DMS153 treated with DMSO at 0.1 percent for 48 hours (cell line): ENCODE measurements at regions not wholly inside any gene's neighbourhood (a gene's known extent, or its start where the extent isn't known, plus 50 kb on each side); places are given as distances from the start of the nearest gene placed in this dataset.

ENCODE experiments used
- DNase-seq: peaks from one replicate; lab custom pipeline; 2025; ENCODE audit not compliant: unreplicated experiment; lab: John Stamatoyannopoulos, UW

- DNase-seq = no peak
These were observed 289.2 kb downstream of the ZSWIM6 start for GRCh38 chr5:61621202-61621650.

GRCh38 chr5:61622156-61622555 lies 290.1 kb downstream of the ZSWIM6 start:
- DNase-seq = no peak

- no peak for DNase-seq
These were observed 291.5 kb downstream of the ZSWIM6 start for GRCh38 chr5:61623401-61624069.

- DNase-seq = no peak
These were observed 292.6 kb downstream of the ZSWIM6 start for GRCh38 chr5:61624553-61625136.

GRCh38 chr5:61625137-61625561 lies 293.1 kb downstream of the ZSWIM6 start:
- no peak for DNase-seq

GRCh38 chr5:61625681-61626621 lies 293.9 kb downstream of the ZSWIM6 start:
- no peak for DNase-seq

- DNase-seq = no peak
These were observed 294.7 kb downstream of the ZSWIM6 start for GRCh38 chr5:61626639-61627282.

GRCh38 chr5:61627531-61627930 lies 295.5 kb downstream of the ZSWIM6 start:
- no peak for DNase-seq

- DNase-seq = no peak
These were observed 298.9 kb downstream of the ZSWIM6 start for GRCh38 chr5:61630908-61631307.

GRCh38 chr5:61631438-61631941 lies 299.4 kb downstream of the ZSWIM6 start:
- no peak for DNase-seq

GRCh38 chr5:61632064-61632463 lies 300.0 kb downstream of the ZSWIM6 start:
- no peak for DNase-seq

GRCh38 chr5:61635271-61635670 lies 303.2 kb downstream of the ZSWIM6 start:
- DNase-seq = no peak

- DNase-seq = no peak
These were observed 305.5 kb downstream of the ZSWIM6 start for GRCh38 chr5:61637566-61637965.

- no peak for DNase-seq
These were observed 306.4 kb downstream of the ZSWIM6 start for GRCh38 chr5:61638476-61638875.

GRCh38 chr5:61640179-61641021 lies 308.3 kb downstream of the ZSWIM6 start:
- DNase-seq = no peak

- no peak for DNase-seq
These were observed 309.9 kb downstream of the ZSWIM6 start for GRCh38 chr5:61641748-61642565.

GRCh38 chr5:61647672-61648071 lies 315.6 kb downstream of the ZSWIM6 start:
- DNase-seq = no peak

- no peak for DNase-seq
These were observed 317.2 kb downstream of the ZSWIM6 start for GRCh38 chr5:61649231-61649630.

- no peak for DNase-seq
These were observed 317.9 kb downstream of the ZSWIM6 start for GRCh38 chr5:61649971-61650370.
